Stimulated activated CD8-positive, alpha-beta memory T cell treated with anti-CD3 and anti-CD28 coated beads, Interleukin-2, amount 100 ng/mL, for 48 hours (primary cell): ENCODE measurements at regions not wholly inside any gene's neighbourhood (a gene's known extent, or its start where the extent isn't known, plus 50 kb on each side); places are given as distances from the start of the nearest gene placed in this dataset.

Experiments used
- DNase-seq, 2 donors: peaks; one replicate each; pipeline ENCODE4 v3.0.0-alpha.2; 2020; ENCODE audit warnings: low read depth in 2 of 2

DNA sequence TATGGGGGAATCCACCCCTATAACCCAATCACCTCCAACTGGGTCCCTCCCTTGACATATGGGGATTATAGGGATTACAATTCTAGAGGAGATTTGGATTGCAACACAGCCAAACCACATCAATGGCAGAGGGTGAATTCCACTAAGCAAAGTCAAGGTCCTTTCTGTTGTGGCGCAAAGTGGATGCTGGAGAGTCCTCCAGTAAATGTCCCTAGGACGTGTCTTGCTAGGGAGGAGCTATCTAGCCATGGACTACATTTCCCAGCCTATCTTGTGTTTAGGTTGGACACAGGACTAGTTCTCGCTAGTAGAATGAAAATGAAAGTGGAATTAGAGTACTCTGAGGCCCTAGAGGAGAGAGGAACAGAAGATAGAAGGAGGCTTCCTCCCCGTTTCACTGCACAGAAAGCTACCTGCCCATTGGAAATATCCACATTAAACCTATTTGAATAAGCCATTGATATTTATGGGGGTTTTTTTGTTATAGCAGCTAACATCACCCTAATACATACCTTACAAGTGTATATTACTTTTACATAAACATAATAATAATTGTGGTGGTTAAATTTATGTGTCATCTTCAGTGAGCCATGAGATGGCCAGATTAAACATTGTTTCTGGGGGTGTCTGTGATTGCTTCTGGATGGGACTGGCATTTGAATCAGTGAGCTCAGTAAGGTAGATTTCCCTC lies 56.7 kb upstream of the ERCC4 start:
- no peak for DNase-seq

DNA sequence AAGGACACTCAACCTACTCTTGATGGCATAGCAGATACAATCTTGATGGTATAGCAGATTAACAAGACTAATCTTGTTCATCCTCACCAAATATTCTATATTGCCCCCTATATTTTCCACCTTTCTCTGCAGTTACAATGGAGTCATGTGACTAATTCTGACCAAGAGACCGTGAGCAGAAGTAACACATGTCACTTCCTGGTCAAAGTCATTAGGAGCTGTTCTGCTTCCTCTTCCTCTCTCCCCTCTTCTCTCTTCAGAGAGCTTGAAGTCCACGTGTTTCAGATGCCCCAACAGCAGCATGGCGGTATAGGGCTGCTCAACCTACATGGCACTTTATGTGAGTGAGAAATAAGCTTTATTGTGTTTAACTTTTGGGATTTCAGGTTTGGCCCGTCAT lies 55.3 kb upstream of the ERCC4 start:
- DNase-seq = no peak

DNA sequence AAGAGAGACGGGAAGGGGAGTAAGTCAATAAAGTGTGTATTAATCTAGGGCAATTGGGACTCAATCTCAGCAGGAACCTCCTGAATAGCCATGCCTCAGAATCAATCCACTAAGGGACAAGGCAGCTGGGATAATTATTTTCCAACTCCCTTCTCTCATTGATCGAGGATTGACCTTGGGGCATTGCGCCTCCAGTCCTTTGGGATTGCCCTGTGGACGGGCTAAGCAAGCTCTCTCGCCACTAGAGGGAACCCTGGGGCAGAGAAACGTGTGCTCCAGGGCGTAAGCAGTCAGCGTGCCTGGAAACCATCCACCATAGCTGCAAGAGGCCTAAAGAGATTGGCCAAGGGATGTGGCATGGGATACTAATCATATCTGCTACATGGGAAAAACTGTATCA lies 53.9 kb upstream of the ERCC4 start:
- peak; percentile 20 to 31 for DNase-seq
